PFSK-1 (cell line): ENCODE measurements at regions not wholly inside any gene's neighbourhood (a gene's known extent, or its start where the extent isn't known, plus 50 kb on each side); places are given as distances from the start of the nearest gene placed in this dataset.

Experiments used
- POLR2AphosphoS5 ChIP-seq: IDR thresholded peaks from 2 replicates; pipeline ENCODE4 v1.6.1; 2012; ENCODE audit warnings: low read depth, mild to moderate bottlenecking, control low read depth, low read length, moderate library complexity
- REST ChIP-seq, 2 experiments: IDR thresholded peaks; 2 replicates each; pipeline versions ENCODE4 v1.6.1 to v1.8.0; 2011 to 2012; ENCODE audit warnings: low read depth in 2 of 2, low read length in 2 of 2, control low read depth in 1 of 2, inconsistent platforms in 1 of 2, mild to moderate bottlenecking in 1 of 2, moderate library complexity in 1 of 2; ENCODE audit not compliant: insufficient read depth in 1 of 2
- SIN3A ChIP-seq: IDR thresholded peaks from 2 replicates; pipeline ENCODE4 v1.6.1; 2012; ENCODE audit warnings: mild to moderate bottlenecking, low read length, moderate library complexity, borderline replicate concordance; ENCODE audit not compliant: insufficient read depth
- TAF1 ChIP-seq: IDR thresholded peaks from 2 replicates; pipeline ENCODE4 v1.6.1; 2012; ENCODE audit warnings: low read length, control low read depth, borderline replicate concordance; ENCODE audit not compliant: insufficient read depth

- TF ChIP-seq POLR2AphosphoS5 (no peak), REST (IDR thresholded peaks at IDR 0.05; ENCODE audit: insufficient read depth in 1 of 2, low read depth in 2 of 2, low read length in 2 of 2) (no peak), SIN3A (no peak), TAF1 (no peak)
Measured at GRCh38 chr3:80785475-80785874, 976.0 kb downstream of the GBE1 start.
